IMR-90 (cell line): ENCODE measurements at regions not wholly inside any gene's neighbourhood (a gene's known extent, or its start where the extent isn't known, plus 50 kb on each side); places are given as distances from the start of the nearest gene placed in this dataset.
"Not testable (repeated sequence)": the region's sequence is repeated elsewhere in the genome, so short reads cannot be mapped to it uniquely, and the experiment has no call there.

Experiments
- ATAC-seq: fragments of 200-7000 bp; cut with Tn5 transposase; 2 replicates; pipeline ENCODE4 v1.9.1; 2020; ENCODE audit warnings: low read depth, mild to moderate bottlenecking, moderate library complexity
- BruUV-seq: library from RNA; stranded (reverse); fragments of 400-500 nt; replicated peaks from 2 replicates; lab custom pipeline; 2021; lab: Mats Ljungman, UMichigan
- CTCF ChIA-PET: fragments of 300-600 bp; formaldehyde crosslinking; extraction: SDS; loops from one replicate; lab custom pipeline; 2021; ENCODE audit warnings: antibody characterized with exemption; lab: Yijun Ruan, JAX
- POLR2A ChIA-PET: fragments of 300-600 bp; sonication (Branson Sonifier 250); formaldehyde crosslinking; loops from one replicate; lab custom pipeline; 2022; ENCODE audit warnings: antibody characterized with exemption; ENCODE audit not compliant: unreplicated experiment; lab: Charles Lee
- DNase-seq: peaks from one replicate; pipeline ENCODE4 v3.0.0; 2013
- H2AFZ ChIP-seq: replicated peaks from 2 replicates; pipeline ENCODE3; 2013; ENCODE audit warnings: low read length, mild to moderate bottlenecking; ENCODE audit not compliant: poor library complexity
- H2AK5ac ChIP-seq: 2 replicates; pipeline ENCODE4 v1.6.1; 2013; ENCODE audit warnings: low read depth, low read length, inconsistent platforms
- H2AK9ac ChIP-seq: replicated peaks from 2 replicates; pipeline ENCODE3; 2013; ENCODE audit warnings: mild to moderate bottlenecking, low read depth, low read length, moderate library complexity; ENCODE audit not compliant: poor library complexity
- H2BK120ac ChIP-seq: 2 replicates; pipeline ENCODE4 v1.6.1; 2013; ENCODE audit warnings: low read depth, low read length, inconsistent platforms
- H2BK15ac ChIP-seq: 3 replicates; pipeline ENCODE4 v1.6.1; 2013; ENCODE audit warnings: low read depth, low read length, inconsistent platforms
- H2BK20ac ChIP-seq: 2 replicates; pipeline ENCODE4 v1.6.1; 2013; ENCODE audit warnings: low read depth, mild to moderate bottlenecking, inconsistent platforms, low read length, moderate library complexity
- H2BK5ac ChIP-seq: 2 replicates; pipeline ENCODE4 v1.6.1; 2013; ENCODE audit warnings: mild to moderate bottlenecking, low read depth, low read length, inconsistent platforms; ENCODE audit not compliant: poor library complexity, severe bottlenecking
- H3K14ac ChIP-seq: replicated peaks from 2 replicates; pipeline ENCODE4 v1.6.1; 2013; ENCODE audit warnings: low read depth, low read length, inconsistent platforms
- H3K18ac ChIP-seq: 2 replicates; pipeline ENCODE4 v1.6.1; 2013; ENCODE audit warnings: low read depth, low read length, control low read depth
- H3K23ac ChIP-seq: 2 replicates; pipeline ENCODE4 v1.6.1; 2013; ENCODE audit warnings: low read depth, low read length, inconsistent platforms
- H3K27ac ChIP-seq: 2 replicates; pipeline ENCODE4 v1.5.1; 2013; ENCODE audit warnings: mild to moderate bottlenecking, control low read depth, low read length; ENCODE audit not compliant: insufficient read depth
- H3K27me3 ChIP-seq: 2 replicates; pipeline ENCODE4 v1.6.1; 2013; ENCODE audit warnings: low read length; ENCODE audit not compliant: control insufficient read depth, insufficient read depth
- H3K36me3 ChIP-seq: 2 replicates; pipeline ENCODE4 v1.6.1; 2013; ENCODE audit warnings: low read length, mixed read lengths; ENCODE audit not compliant: control insufficient read depth, insufficient read depth
- H3K4ac ChIP-seq: 2 replicates; pipeline ENCODE4 v1.6.1; 2013; ENCODE audit warnings: low read depth, low read length, inconsistent platforms
- H3K4me1 ChIP-seq: 2 replicates; pipeline ENCODE4 v1.6.1; 2013; ENCODE audit warnings: low read length, mixed read lengths; ENCODE audit not compliant: control insufficient read depth, insufficient read depth
- H3K4me2 ChIP-seq: 2 replicates; pipeline ENCODE4 v1.6.1; 2013; ENCODE audit warnings: low read depth, mild to moderate bottlenecking, control low read depth, low read length, moderate library complexity
- H3K4me3 ChIP-seq: 2 replicates; pipeline ENCODE4 v1.5.1; 2013; ENCODE audit warnings: low read depth, mild to moderate bottlenecking, control low read depth, low read length, moderate library complexity; ENCODE audit not compliant: insufficient read depth
- H3K56ac ChIP-seq: 2 replicates; pipeline ENCODE4 v1.6.1; 2013; ENCODE audit warnings: low read length, inconsistent platforms; ENCODE audit not compliant: insufficient read depth; ENCODE audit errors: extremely low read depth
- H3K79me1 ChIP-seq, 2 experiments: 2 replicates each; pipeline ENCODE4 v1.6.1; 2013; ENCODE audit warnings: low read length in 2 of 2, inconsistent platforms in 1 of 2, low read depth in 1 of 2
- H3K9ac ChIP-seq: 2 replicates; pipeline ENCODE4 v1.6.1; 2013; ENCODE audit warnings: low read depth, low read length, control low read depth
- H3K9me1 ChIP-seq: 2 replicates; pipeline ENCODE4 v1.6.1; 2013; ENCODE audit warnings: low read length, inconsistent platforms; ENCODE audit not compliant: insufficient read depth
- H3K9me3 ChIP-seq: 2 replicates; pipeline ENCODE4 v1.6.1; 2013; ENCODE audit warnings: low read length; ENCODE audit not compliant: control insufficient read depth, insufficient read depth
- H4K20me1 ChIP-seq: 2 replicates; pipeline ENCODE4 v1.6.1; 2013; ENCODE audit warnings: low read length, inconsistent platforms; ENCODE audit not compliant: insufficient read depth
- H4K5ac ChIP-seq: 2 replicates; pipeline ENCODE4 v1.6.1; 2013; ENCODE audit warnings: mild to moderate bottlenecking, low read depth, low read length, control low read depth
- H4K8ac ChIP-seq, 2 experiments: 2 replicates each; pipeline ENCODE4 v1.6.1; 2013; ENCODE audit warnings: low read depth in 2 of 2, low read length in 2 of 2, control low read depth in 1 of 2, inconsistent platforms in 1 of 2
- H4K91ac ChIP-seq: 2 replicates; pipeline ENCODE4 v1.6.1; 2013; ENCODE audit warnings: low read depth, low read length, inconsistent platforms; ENCODE audit not compliant: insufficient read depth
- WGBS, 2 experiments: methylation state at CpG; one replicate each; pipeline versions ENCODE4 v1.1.5 to v1.1.7; 2013; ENCODE audit warnings: missing lambda C conversion rate in 2 of 2; ENCODE audit not compliant: insufficient read length in 1 of 2; ENCODE audit errors: extremely low coverage in 2 of 2; 5-methylcytosine and 5-hydroxymethylcytosine counted together
- dilution Hi-C: fragments of 300-500 bp; cut with HindIII; formaldehyde crosslinking; loops from one replicate; pipeline ENCODE4 v1.14.3; 2018; ENCODE audit warnings: low sequenced_read_pairs; ENCODE audit not compliant: unreplicated experiment
- in situ Hi-C: fragments of 300-500 bp; cut with MboI; formaldehyde crosslinking; loops from 3 replicates; pipeline ENCODE4 v1.14.3; 2019; ENCODE audit warnings: low sequenced_read_pairs, inconsistent platforms, mixed read lengths
- intact Hi-C: fragments of 100-400 bp; cut with micrococcal nuclease; formaldehyde crosslinking; loops from 2 replicates; pipeline ENCODE4 v1.10.0; 2022

- H3K56ac ChIP-seq, H3K27me3 ChIP-seq, H3K23ac ChIP-seq, H2BK5ac ChIP-seq, H3K14ac ChIP-seq, H2AK5ac ChIP-seq, H2BK20ac ChIP-seq, in situ Hi-C loops, H2BK15ac ChIP-seq, ATAC-seq, H4K8ac ChIP-seq, H3K79me1 ChIP-seq, H3K4me1 ChIP-seq, H3K4ac ChIP-seq, dilution Hi-C loops, H3K18ac ChIP-seq, H2AFZ ChIP-seq, H4K20me1 ChIP-seq, H3K9me3 ChIP-seq, CTCF ChIA-PET, H4K91ac ChIP-seq, intact Hi-C loops, H3K9ac ChIP-seq, DNase-seq, BruUV-seq, H3K36me3 ChIP-seq, H3K4me2 ChIP-seq, H2BK120ac ChIP-seq, H3K9me1 ChIP-seq, POLR2A ChIA-PET, H3K27ac ChIP-seq, H4K5ac ChIP-seq, H2AK9ac ChIP-seq, H3K4me3 ChIP-seq: not testable (repeated sequence)
- WGBS, 2 experiments: no CpG with 5 or more reads among the region's 7 CpGs
Measured at GRCh38 chr16:52655916-52656315, 109.0 kb upstream of the TOX3 start.

DNA sequence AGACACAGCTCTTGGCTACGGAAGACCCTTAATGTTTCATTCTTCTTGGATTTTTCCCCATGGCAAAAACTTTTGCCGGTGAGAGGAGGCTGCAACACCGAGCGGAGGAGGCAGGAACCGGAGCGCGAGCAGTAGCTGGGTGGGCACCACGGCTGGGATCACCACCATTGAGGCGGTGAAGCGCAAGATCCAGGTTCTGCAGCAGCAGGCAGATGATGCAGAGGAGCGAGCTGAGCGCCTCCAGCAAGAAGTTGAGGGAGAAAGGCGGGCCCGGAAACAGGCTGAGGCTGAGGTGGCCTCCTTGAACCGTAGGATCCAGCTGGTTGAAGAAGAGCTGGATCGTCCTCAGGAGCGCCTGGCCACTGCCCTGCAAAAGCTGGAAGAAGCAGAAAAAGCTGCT is 108.2 kb upstream of the TOX3 start:
- ATAC-seq, intact Hi-C loops, H4K8ac ChIP-seq, POLR2A ChIA-PET, dilution Hi-C loops, H3K14ac ChIP-seq, H3K9me1 ChIP-seq, H3K4ac ChIP-seq, BruUV-seq, H3K4me1 ChIP-seq, H3K56ac ChIP-seq, H4K20me1 ChIP-seq, H2AK5ac ChIP-seq, H3K23ac ChIP-seq, DNase-seq, H3K79me1 ChIP-seq, H3K36me3 ChIP-seq, H4K5ac ChIP-seq, H2AK9ac ChIP-seq, H3K27ac ChIP-seq, H2AFZ ChIP-seq, H2BK120ac ChIP-seq, H3K9ac ChIP-seq, H3K4me3 ChIP-seq, H3K18ac ChIP-seq, H3K4me2 ChIP-seq, H3K9me3 ChIP-seq, H4K91ac ChIP-seq, H3K27me3 ChIP-seq, H2BK5ac ChIP-seq, in situ Hi-C loops, H2BK20ac ChIP-seq, CTCF ChIA-PET, H2BK15ac ChIP-seq: not testable (repeated sequence)
- 85% methylated on average over 6 of the region's 17 CpGs; no CpG with 5 or more reads in 1 of the 2 experiments for WGBS, 2 experiments
